ENCODE measurements at regions not wholly inside any gene's neighbourhood (a gene's known extent, or its start where the extent isn't known, plus 50 kb on each side); places are given as distances from the start of the nearest gene placed in this dataset.

GRCh38 chr12:126369487-126370463 is 1304.5 kb downstream of the AACS start:
- Histone ChIP-seq H3K27ac (ENCODE audit: low read depth, low read length, poor library complexity, severe bottlenecking) (no peak overlapping the region), H3K4me2 (ENCODE audit: low read length) (no peak overlapping the region), H3K36me3 (ENCODE audit: insufficient read depth, low read length) (no peaks in the 10 kb centered on the region), H2AFZ (ENCODE audit: low read length) (no peak overlapping the region), H3K9ac (ENCODE audit: low read length) (no peak overlapping the region), H3K4me3 (ENCODE audit: low read depth, low read length, poor library complexity, severe bottlenecking) (no peak overlapping the region), H4K20me1 (ENCODE audit: insufficient read depth, low read length) (no peaks in the 10 kb centered on the region), H3K9me3 (ENCODE audit: low read length) (no peaks in the 10 kb centered on the region), H3K9me2 (ENCODE audit: low read depth, low read length) (no peaks in the 10 kb centered on the region), H3K4me1 (ENCODE audit: insufficient read depth, low read length, severe bottlenecking) (no peaks in the 10 kb centered on the region), H3K27me3 (ENCODE audit: insufficient read depth, low read length) (no peaks in the 10 kb centered on the region), H3K79me2 (ENCODE audit: insufficient read depth, low read length) (no peaks in the 10 kb centered on the region), H3F3A (ENCODE audit: insufficient read depth, low read length) (no peaks in the 10 kb centered on the region)
- TF ChIP-seq EZH2 (IDR thresholded peaks at IDR 0.05; ENCODE audit: borderline replicate concordance, low read length) (no peak), CTCF (IDR thresholded peaks at IDR 0.05; ENCODE audit: low read length) (no peak)

- no peak overlapping the region for H2AFZ ChIP-seq (ENCODE audit: low read length)
- TF ChIP-seq EZH2 (IDR thresholded peaks at IDR 0.05; ENCODE audit: borderline replicate concordance, low read length) = no peak
- TF ChIP-seq CTCF (IDR thresholded peaks at IDR 0.05; ENCODE audit: low read length) = no peak
- H3F3A ChIP-seq (ENCODE audit: insufficient read depth, low read length) = no peaks in the 10 kb centered on the region
- H3K9me3 ChIP-seq (ENCODE audit: low read length) = no peaks in the 10 kb centered on the region
- no peaks in the 10 kb centered on the region for H3K36me3 ChIP-seq (ENCODE audit: insufficient read depth, low read length)
- H3K9ac ChIP-seq (ENCODE audit: low read length) = no peak overlapping the region
- no peak overlapping the region for H3K4me3 ChIP-seq (ENCODE audit: low read depth, low read length, poor library complexity, severe bottlenecking)
- no peaks in the 10 kb centered on the region for H3K79me2 ChIP-seq (ENCODE audit: insufficient read depth, low read length)
- no peaks in the 10 kb centered on the region for H3K9me2 ChIP-seq (ENCODE audit: low read depth, low read length)
- H3K4me2 ChIP-seq (ENCODE audit: low read length) = no peak overlapping the region
- no peak overlapping the region for H3K27ac ChIP-seq (ENCODE audit: low read depth, low read length, poor library complexity, severe bottlenecking)
- H4K20me1 ChIP-seq (ENCODE audit: insufficient read depth, low read length) = no peaks in the 10 kb centered on the region
- H3K4me1 ChIP-seq (ENCODE audit: insufficient read depth, low read length, severe bottlenecking) = peaks cover 22% of the 10 kb centered on the region
- no peaks in the 10 kb centered on the region for H3K27me3 ChIP-seq (ENCODE audit: insufficient read depth, low read length)
Observed at GRCh38 chr12:126383506-126383905, 1318.3 kb downstream of the AACS start.

GRCh38 chr12:126384026-126384564 is 1318.9 kb downstream of the AACS start:
- Histone ChIP-seq H3K9me2 (ENCODE audit: low read depth, low read length) (no peaks in the 10 kb centered on the region), H3K36me3 (ENCODE audit: insufficient read depth, low read length) (no peaks in the 10 kb centered on the region), H2AFZ (ENCODE audit: low read length) (no peak overlapping the region), H3F3A (ENCODE audit: insufficient read depth, low read length) (no peaks in the 10 kb centered on the region), H3K9ac (ENCODE audit: low read length) (no peak overlapping the region), H3K4me1 (ENCODE audit: insufficient read depth, low read length, severe bottlenecking) (peaks cover 22% of the 10 kb centered on the region), H3K4me3 (ENCODE audit: low read depth, low read length, poor library complexity, severe bottlenecking) (no peak overlapping the region), H3K4me2 (ENCODE audit: low read length) (no peak overlapping the region), H3K9me3 (ENCODE audit: low read length) (no peaks in the 10 kb centered on the region), H3K27me3 (ENCODE audit: insufficient read depth, low read length) (no peaks in the 10 kb centered on the region), H3K27ac (ENCODE audit: low read depth, low read length, poor library complexity, severe bottlenecking) (no peak overlapping the region), H3K79me2 (ENCODE audit: insufficient read depth, low read length) (no peaks in the 10 kb centered on the region), H4K20me1 (ENCODE audit: insufficient read depth, low read length) (no peaks in the 10 kb centered on the region)
- no peak for TF ChIP-seq CTCF (IDR thresholded peaks at IDR 0.05; ENCODE audit: low read length)
- no peak for TF ChIP-seq EZH2 (IDR thresholded peaks at IDR 0.05; ENCODE audit: borderline replicate concordance, low read length)
